ENCODE measurements at regions not wholly inside any gene's neighbourhood (a gene's known extent, or its start where the extent isn't known, plus 50 kb on each side); places are given as distances from the start of the nearest gene placed in this dataset.

DNA sequence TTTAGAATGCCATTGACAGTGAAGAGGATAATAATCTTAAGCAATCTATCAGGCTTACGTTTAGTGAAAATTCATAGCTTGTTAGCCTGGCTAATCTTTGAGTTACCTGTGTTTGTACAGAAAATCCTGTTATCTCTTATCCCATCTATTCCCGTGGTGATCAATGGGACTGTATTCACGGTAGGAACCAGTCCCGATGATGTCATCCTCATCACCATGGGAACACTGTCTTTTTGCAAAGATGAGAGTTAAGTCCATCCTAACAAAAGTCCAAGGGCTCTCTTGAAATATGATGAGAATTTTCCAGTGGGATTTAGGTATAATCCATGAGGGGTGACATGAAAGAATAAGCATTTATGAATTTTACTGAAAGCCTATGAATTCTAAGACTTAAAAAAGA lies 762.2 kb downstream of the ETS1 start:
- H3K9me3 ChIP-seq (ENCODE audit: control extremely low read depth in 1 of 3, control insufficient read depth in 2 of 3, insufficient read depth in 1 of 3, low read length in 2 of 3) = no peaks in the 10 kb centered on the region
- no peak overlapping the region for H3K9ac ChIP-seq (ENCODE audit: low read length)
- 100% methylated on average over 1 of the region's 4 CpGs for WGBS (ENCODE audit: insufficient coverage)
- no peaks in the 10 kb centered on the region for H3K27me3 ChIP-seq (replicated peaks in 1 of 4; ENCODE audit: control extremely low read depth in 1 of 4, control insufficient read depth in 3 of 4, insufficient read depth in 4 of 4, low read length in 3 of 4)
- no peak overlapping the region for H3K4me3 Mint-ChIP-seq
- H3K4me1 ChIP-seq (ENCODE audit: control insufficient read depth in 2 of 2, insufficient read depth in 2 of 2, low read length in 2 of 2) = no peaks in the 10 kb centered on the region
- H3K9me3 Mint-ChIP-seq (ENCODE audit: insufficient read depth) = peaks cover 3% of the 10 kb centered on the region
- H3K27me3 Mint-ChIP-seq = no peaks in the 10 kb centered on the region
- DNase-seq = no peak
- H3K27ac ChIP-seq (ENCODE audit: low read length in 2 of 2) = no peak overlapping the region
- ChIA-PET POLR2A (no interaction called here), CTCF (no interaction called here)
- no peak overlapping the region for H3K27ac Mint-ChIP-seq
- no peaks in the 10 kb centered on the region for H3K4me1 Mint-ChIP-seq
- H3K4me3 ChIP-seq (ENCODE audit: control extremely low read depth in 1 of 5, extremely low read depth in 1 of 5, insufficient read depth in 1 of 5, low read depth in 2 of 5, low read length in 4 of 5) = no peak overlapping the region
- TF ChIP-seq, protein P1, sequence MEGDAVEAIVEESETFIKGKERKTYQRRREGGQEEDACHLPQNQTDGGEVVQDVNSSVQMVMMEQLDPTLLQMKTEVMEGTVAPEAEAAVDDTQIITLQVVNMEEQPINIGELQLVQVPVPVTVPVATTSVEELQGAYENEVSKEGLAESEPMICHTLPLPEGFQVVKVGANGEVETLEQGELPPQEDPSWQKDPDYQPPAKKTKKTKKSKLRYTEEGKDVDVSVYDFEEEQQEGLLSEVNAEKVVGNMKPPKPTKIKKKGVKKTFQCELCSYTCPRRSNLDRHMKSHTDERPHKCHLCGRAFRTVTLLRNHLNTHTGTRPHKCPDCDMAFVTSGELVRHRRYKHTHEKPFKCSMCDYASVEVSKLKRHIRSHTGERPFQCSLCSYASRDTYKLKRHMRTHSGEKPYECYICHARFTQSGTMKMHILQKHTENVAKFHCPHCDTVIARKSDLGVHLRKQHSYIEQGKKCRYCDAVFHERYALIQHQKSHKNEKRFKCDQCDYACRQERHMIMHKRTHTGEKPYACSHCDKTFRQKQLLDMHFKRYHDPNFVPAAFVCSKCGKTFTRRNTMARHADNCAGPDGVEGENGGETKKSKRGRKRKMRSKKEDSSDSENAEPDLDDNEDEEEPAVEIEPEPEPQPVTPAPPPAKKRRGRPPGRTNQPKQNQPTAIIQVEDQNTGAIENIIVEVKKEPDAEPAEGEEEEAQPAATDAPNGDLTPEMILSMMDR (IDR thresholded peaks at IDR 0.05) = no peak
- no peak for TF ChIP-seq EZH2 (IDR thresholded peaks at IDR 0.05; ENCODE audit: borderline replicate concordance, insufficient read depth, low read depth, low read length, poor library complexity, severe bottlenecking)
- intact Hi-C loops (cut with micrococcal nuclease) = no loop called here
- no peak for ATAC-seq (ENCODE audit: low read depth)
- H4K20me1 ChIP-seq (ENCODE audit: control insufficient read depth, insufficient read depth, low read length, poor library complexity, severe bottlenecking) = no peaks in the 10 kb centered on the region
- H2AFZ ChIP-seq (ENCODE audit: insufficient read depth, low read depth, low read length, poor library complexity, severe bottlenecking) = no peak overlapping the region
- no peaks in the 10 kb centered on the region for H3K36me3 ChIP-seq (replicated peaks in 1 of 2; ENCODE audit: control extremely low read depth in 1 of 2, control insufficient read depth in 1 of 2, extremely low read depth in 1 of 2, insufficient read depth in 2 of 2, low read length in 1 of 2)
- no peak overlapping the region for H3K4me2 ChIP-seq (replicated peaks; ENCODE audit: low read depth, low read length, poor library complexity, severe bottlenecking)
- no peaks in the 10 kb centered on the region for H3K79me2 ChIP-seq (ENCODE audit: control insufficient read depth, insufficient read depth, low read length)

DNA sequence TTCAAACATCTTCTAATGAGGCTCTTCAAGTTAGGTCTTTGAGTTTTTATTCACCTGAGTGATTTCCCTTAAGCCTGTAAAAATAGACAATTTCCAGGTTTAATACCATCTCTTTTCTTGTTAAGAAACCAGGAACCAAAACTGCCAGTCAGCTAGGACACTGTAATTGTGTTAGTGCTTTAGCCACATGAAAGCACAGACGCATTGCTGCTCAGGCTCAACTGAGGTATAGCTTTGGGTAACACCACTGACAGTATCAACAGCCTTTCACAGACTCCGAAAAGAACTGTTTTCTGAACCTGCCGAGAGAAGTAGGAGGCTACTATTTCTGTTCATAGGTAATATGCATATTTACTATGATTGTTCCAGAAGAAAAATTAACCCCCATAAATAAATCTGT lies 768.7 kb downstream of the ETS1 start:
- Mint-ChIP-seq H3K4me1 (no peaks in the 10 kb centered on the region), H3K4me3 (no peak overlapping the region), H3K9me3 (ENCODE audit: insufficient read depth) (no peaks in the 10 kb centered on the region), H3K27me3 (no peaks in the 10 kb centered on the region), H3K27ac (no peak overlapping the region)
- H3K36me3 ChIP-seq (replicated peaks in 1 of 2; ENCODE audit: control extremely low read depth in 1 of 2, control insufficient read depth in 1 of 2, extremely low read depth in 1 of 2, insufficient read depth in 2 of 2, low read length in 1 of 2) = no peaks in the 10 kb centered on the region
- no peaks in the 10 kb centered on the region for H3K9me3 ChIP-seq (ENCODE audit: control extremely low read depth in 1 of 3, control insufficient read depth in 2 of 3, insufficient read depth in 1 of 3, low read length in 2 of 3)
- no peaks in the 10 kb centered on the region for H3K79me2 ChIP-seq (ENCODE audit: control insufficient read depth, insufficient read depth, low read length)
- H3K4me1 ChIP-seq (ENCODE audit: control insufficient read depth in 2 of 2, insufficient read depth in 2 of 2, low read length in 2 of 2) = no peaks in the 10 kb centered on the region
- no peaks in the 10 kb centered on the region for H3K27me3 ChIP-seq (replicated peaks in 1 of 4; ENCODE audit: control extremely low read depth in 1 of 4, control insufficient read depth in 3 of 4, insufficient read depth in 4 of 4, low read length in 3 of 4)
- ChIA-PET POLR2A (no interaction called here), CTCF (no interaction called here)
- no peak for ATAC-seq (ENCODE audit: low read depth)
- WGBS (ENCODE audit: insufficient coverage) = 80% methylated on average over 1 of the region's 3 CpGs
- no peak overlapping the region for H3K27ac ChIP-seq (ENCODE audit: low read length in 2 of 2)
- TF ChIP-seq EZH2 (IDR thresholded peaks at IDR 0.05; ENCODE audit: borderline replicate concordance, insufficient read depth, low read depth, low read length, poor library complexity, severe bottlenecking) = no peak
- TF ChIP-seq, protein P1 (IDR thresholded peaks at IDR 0.05) = no peak
- intact Hi-C loops (cut with micrococcal nuclease) = no loop called here
- no peak overlapping the region for H3K4me3 ChIP-seq (ENCODE audit: control extremely low read depth in 1 of 5, extremely low read depth in 1 of 5, insufficient read depth in 1 of 5, low read depth in 2 of 5, low read length in 4 of 5)
- no peak overlapping the region for H3K9ac ChIP-seq (ENCODE audit: low read length)
- DNase-seq = no peak
- no peaks in the 10 kb centered on the region for H4K20me1 ChIP-seq (ENCODE audit: control insufficient read depth, insufficient read depth, low read length, poor library complexity, severe bottlenecking)
- H3K4me2 ChIP-seq (replicated peaks; ENCODE audit: low read depth, low read length, poor library complexity, severe bottlenecking) = no peak overlapping the region
- H2AFZ ChIP-seq (ENCODE audit: insufficient read depth, low read depth, low read length, poor library complexity, severe bottlenecking) = no peak overlapping the region

Measured in B cell (primary cell).